ENCODE measurements at regions not wholly inside any gene's neighbourhood (a gene's known extent, or its start where the extent isn't known, plus 50 kb on each side); places are given as distances from the start of the nearest gene placed in this dataset.

DNA sequence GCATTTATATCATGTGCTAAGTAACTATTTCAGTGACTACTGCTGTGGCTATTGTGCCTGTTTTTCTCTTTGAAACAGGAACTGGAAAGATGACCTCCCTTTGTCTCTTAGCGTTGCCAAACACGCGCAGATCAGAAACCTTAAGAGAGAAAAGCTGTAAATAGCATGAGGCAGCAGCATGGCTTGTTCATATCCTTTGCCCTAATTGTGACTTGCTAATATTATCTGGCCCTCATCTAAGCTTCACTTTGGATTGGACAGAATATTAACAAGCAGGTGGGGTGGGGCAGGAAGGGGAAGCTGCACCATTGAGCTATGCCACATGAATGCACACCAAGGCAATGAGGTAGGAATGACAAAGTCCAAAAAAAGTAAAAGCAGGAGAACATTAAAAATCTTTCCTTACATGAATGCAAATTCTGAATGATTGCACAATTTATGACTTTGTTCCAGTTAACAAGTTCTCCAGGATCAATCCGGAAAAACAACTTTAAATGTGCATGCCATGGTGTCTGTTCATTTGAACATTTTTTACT is 128.4 kb downstream of the IRS1 start:
- ATAC-seq, result no peak
- H3K4me1 Mint-ChIP-seq, result peaks cover 0 to 7% (median 6%) of the 10 kb centered on the region in 7 donors
- Histone ChIP-seq H3K9me3 (ENCODE audit: control insufficient read depth in 2 of 3, low read length in 3 of 3) (no peaks in the 10 kb centered on the region), H3K27ac (ENCODE audit: low read depth, low read length) (no peak overlapping the region), H3K27me3 (ENCODE audit: control insufficient read depth in 2 of 2, insufficient read depth in 2 of 2, low read length in 2 of 2) (no peaks in the 10 kb centered on the region), H3K4me3 (ENCODE audit: low read length) (no peak overlapping the region), H3K4me1 (ENCODE audit: control insufficient read depth in 2 of 2, insufficient read depth in 2 of 2, low read length in 2 of 2) (peaks cover 0 to 4% of the 10 kb centered on the region in 2 donors), H3K36me3 (ENCODE audit: control insufficient read depth in 2 of 3, insufficient read depth in 3 of 3, low read length in 3 of 3) (no peaks in the 10 kb centered on the region)
- ChIA-PET POLR2A (no interaction called here), CTCF (no interaction called here)
- DNase-seq, result no peak
- intact Hi-C loops (cut with micrococcal nuclease), result no loop called here
- H3K4me3 Mint-ChIP-seq, result no peak overlapping the region
- H3K27ac Mint-ChIP-seq, result no peak overlapping the region
- H3K36me3 Mint-ChIP-seq, result peaks cover 0 to 4% (median 0%) of the 10 kb centered on the region in 5 donors
- peaks cover 4 to 55% (median 27%) of the 10 kb centered on the region in 5 donors for H3K27me3 Mint-ChIP-seq
- peaks cover 0 to 4% (median 0%) of the 10 kb centered on the region in 11 donors for H3K9me3 Mint-ChIP-seq

DNA sequence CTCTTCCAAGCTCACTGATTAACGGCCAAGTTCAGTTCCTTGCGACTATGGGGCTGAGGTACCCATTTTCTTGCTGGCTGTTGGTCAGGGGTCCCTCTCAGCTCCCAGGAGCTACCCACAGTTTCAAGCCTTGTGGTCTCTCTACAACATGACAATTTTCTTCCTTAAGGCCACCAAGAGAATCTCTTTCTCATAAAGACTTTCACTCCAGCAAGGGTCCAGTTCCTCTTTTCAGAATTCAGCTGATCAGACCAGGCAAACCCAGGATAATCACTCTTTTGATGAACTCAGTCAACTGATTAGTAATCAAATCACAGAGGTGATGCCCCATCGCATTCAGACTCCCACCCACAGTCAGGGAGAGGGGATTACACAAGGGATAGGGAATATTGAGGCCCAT is 129.7 kb downstream of the IRS1 start:
- Mint-ChIP-seq H3K4me1 (peaks cover 0 to 7% (median 6%) of the 10 kb centered on the region in 7 donors), H3K9me3 (peaks cover 0 to 4% (median 0%) of the 10 kb centered on the region in 11 donors), H3K27me3 (peaks cover 4 to 59% (median 27%) of the 10 kb centered on the region in 5 donors), H3K4me3 (no peak overlapping the region), H3K36me3 (peaks cover 0 to 4% (median 0%) of the 10 kb centered on the region in 5 donors), H3K27ac (no peak overlapping the region)
- DNase-seq (no peak), ATAC-seq (no peak)
- H3K27ac ChIP-seq (ENCODE audit: low read depth, low read length), result no peak overlapping the region
- CTCF ChIA-PET, result interaction anchor here (0.6 kb wide), 1 partner anchor 264 kb away, joined by 4 read pairs; no protein-coding TSS in a partner anchor
- no peaks in the 10 kb centered on the region for H3K27me3 ChIP-seq (ENCODE audit: control insufficient read depth in 2 of 2, insufficient read depth in 2 of 2, low read length in 2 of 2)
- no peaks in the 10 kb centered on the region for H3K36me3 ChIP-seq (ENCODE audit: control insufficient read depth in 2 of 3, insufficient read depth in 3 of 3, low read length in 3 of 3)
- no peak overlapping the region for H3K4me3 ChIP-seq (ENCODE audit: low read length)
- no peaks in the 10 kb centered on the region for H3K9me3 ChIP-seq (ENCODE audit: control insufficient read depth in 2 of 3, low read length in 3 of 3)
- H3K4me1 ChIP-seq (ENCODE audit: control insufficient read depth in 2 of 2, insufficient read depth in 2 of 2, low read length in 2 of 2), result peaks cover 0 to 4% of the 10 kb centered on the region in 2 donors
- intact Hi-C loops (cut with micrococcal nuclease), result no loop called here
- POLR2A ChIA-PET, result no interaction called here

DNA sequence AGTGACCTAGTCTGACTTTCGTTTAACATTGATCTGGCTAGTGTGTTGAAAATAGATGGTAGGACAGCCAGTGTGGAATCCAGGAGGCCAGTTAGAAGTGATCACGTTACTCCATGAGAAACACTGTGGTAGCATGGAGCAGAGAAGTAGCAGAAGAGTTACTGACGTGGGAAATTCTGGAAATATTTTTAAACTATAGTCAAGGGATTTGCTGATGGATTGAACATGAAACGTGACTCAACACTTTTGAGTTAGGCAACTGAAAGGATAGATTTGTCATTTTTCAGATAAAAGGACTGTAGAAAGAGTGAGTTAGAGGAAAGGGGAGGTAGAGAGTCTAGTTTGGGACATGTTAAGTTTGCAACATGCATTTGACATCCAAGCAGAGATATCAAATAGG is 130.4 kb downstream of the IRS1 start:
- Mint-ChIP-seq H3K4me1 (peaks cover 0 to 7% (median 6%) of the 10 kb centered on the region in 7 donors), H3K27me3 (peaks cover 0 to 56% (median 21%) of the 10 kb centered on the region in 5 donors), H3K9me3 (peaks cover 0 to 2% (median 0%) of the 10 kb centered on the region in 11 donors), H3K36me3 (peaks cover 0 to 4% (median 0%) of the 10 kb centered on the region in 5 donors), H3K4me3 (no peak overlapping the region), H3K27ac (no peak overlapping the region)
- Histone ChIP-seq H3K4me1 (ENCODE audit: control insufficient read depth in 2 of 2, insufficient read depth in 2 of 2, low read length in 2 of 2) (peaks cover 0 to 4% of the 10 kb centered on the region in 2 donors), H3K36me3 (ENCODE audit: control insufficient read depth in 2 of 3, insufficient read depth in 3 of 3, low read length in 3 of 3) (no peaks in the 10 kb centered on the region), H3K9me3 (ENCODE audit: control insufficient read depth in 2 of 3, low read length in 3 of 3) (no peaks in the 10 kb centered on the region), H3K4me3 (ENCODE audit: low read length) (no peak overlapping the region), H3K27ac (ENCODE audit: low read depth, low read length) (no peak overlapping the region), H3K27me3 (ENCODE audit: control insufficient read depth in 2 of 2, insufficient read depth in 2 of 2, low read length in 2 of 2) (no peaks in the 10 kb centered on the region)
- ChIA-PET CTCF (no interaction called here), POLR2A (no interaction called here)
- intact Hi-C loops (cut with micrococcal nuclease), result no loop called here
- ATAC-seq (no peak), DNase-seq (no peak)

DNA sequence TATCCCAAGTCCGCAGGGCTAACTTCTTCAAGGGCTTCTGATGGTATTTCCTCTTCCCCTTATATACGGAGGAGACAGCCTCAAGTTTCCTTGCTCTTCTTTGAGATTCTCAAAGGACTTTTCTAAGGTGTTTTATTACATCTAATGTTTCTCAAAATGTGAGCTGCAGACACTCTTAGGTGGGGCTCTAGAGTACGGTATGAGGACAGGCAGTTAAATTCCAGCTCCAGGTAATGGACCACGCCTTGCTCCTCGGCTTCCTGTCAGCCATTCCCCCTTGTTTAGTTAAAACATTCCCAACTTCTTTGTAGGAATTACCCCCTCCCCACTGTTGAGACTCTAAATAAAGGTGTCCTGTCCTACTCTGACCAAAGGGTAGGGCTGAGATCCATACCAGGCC is 131.9 kb downstream of the IRS1 start:
- ChIA-PET POLR2A (no interaction called here), CTCF (no interaction called here)
- DNase-seq, result no peak
- Mint-ChIP-seq H3K36me3 (peaks cover 0 to 4% (median 0%) of the 10 kb centered on the region in 5 donors), H3K4me3 (no peak overlapping the region), H3K4me1 (peaks cover 0 to 2% (median 0%) of the 10 kb centered on the region in 7 donors), H3K27me3 (peaks cover 0 to 51% (median 15%) of the 10 kb centered on the region in 5 donors), H3K27ac (no peak overlapping the region), H3K9me3 (peaks cover 0 to 2% (median 0%) of the 10 kb centered on the region in 11 donors)
- intact Hi-C loops (cut with micrococcal nuclease), result no loop called here
- Histone ChIP-seq H3K4me1 (ENCODE audit: control insufficient read depth in 2 of 2, insufficient read depth in 2 of 2, low read length in 2 of 2) (no peaks in the 10 kb centered on the region), H3K27ac (ENCODE audit: low read depth, low read length) (no peak overlapping the region), H3K27me3 (ENCODE audit: control insufficient read depth in 2 of 2, insufficient read depth in 2 of 2, low read length in 2 of 2) (no peaks in the 10 kb centered on the region), H3K36me3 (ENCODE audit: control insufficient read depth in 2 of 3, insufficient read depth in 3 of 3, low read length in 3 of 3) (no peaks in the 10 kb centered on the region), H3K4me3 (ENCODE audit: low read length) (no peak overlapping the region), H3K9me3 (ENCODE audit: control insufficient read depth in 2 of 3, low read length in 3 of 3) (no peaks in the 10 kb centered on the region)
- ATAC-seq, result no peak

DNA sequence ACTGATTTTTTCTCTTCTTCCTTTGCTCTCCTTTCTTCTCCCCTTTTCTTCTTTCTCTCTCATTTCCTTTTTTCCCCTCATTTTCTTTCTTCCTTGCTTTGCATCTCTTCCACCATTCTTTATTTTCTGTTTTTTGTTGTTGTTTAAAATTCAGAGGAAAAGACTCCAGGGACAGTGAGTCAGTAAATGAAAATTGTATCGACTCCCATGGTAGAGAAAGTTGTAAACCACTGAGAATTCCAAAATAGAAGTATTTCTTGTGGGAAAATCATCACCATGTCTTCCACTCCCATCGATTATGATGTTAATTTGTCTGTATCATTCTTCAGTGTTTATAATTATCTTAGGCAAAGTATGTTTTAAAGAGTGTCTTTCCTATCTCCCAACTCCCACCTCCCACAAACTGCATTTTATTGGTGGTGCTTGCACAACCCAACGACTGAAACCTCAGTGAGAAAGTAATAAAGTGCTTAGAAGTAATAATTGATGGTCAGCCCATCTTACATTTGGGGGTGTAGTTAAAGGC is 134.3 kb downstream of the IRS1 start:
- POLR2A ChIA-PET, result no interaction called here
- Mint-ChIP-seq H3K27ac (no peak overlapping the region), H3K9me3 (peaks cover 0 to 2% (median 0%) of the 10 kb centered on the region in 11 donors), H3K4me3 (no peak overlapping the region), H3K27me3 (peaks cover 0 to 40% (median 15%) of the 10 kb centered on the region in 5 donors), H3K4me1 (peaks cover 0 to 3% (median 0%) of the 10 kb centered on the region in 7 donors), H3K36me3 (no peaks in the 10 kb centered on the region)
- no peak overlapping the region for H3K4me3 ChIP-seq (ENCODE audit: low read length)
- ATAC-seq, result no peak
- no peak overlapping the region for H3K27ac ChIP-seq (ENCODE audit: low read depth, low read length)
- H3K36me3 ChIP-seq (ENCODE audit: control insufficient read depth in 2 of 3, insufficient read depth in 3 of 3, low read length in 3 of 3), result no peaks in the 10 kb centered on the region
- DNase-seq, result no peak
- CTCF ChIA-PET, result no interaction called here
- H3K4me1 ChIP-seq (ENCODE audit: control insufficient read depth in 2 of 2, insufficient read depth in 2 of 2, low read length in 2 of 2), result no peaks in the 10 kb centered on the region
- intact Hi-C loops (cut with micrococcal nuclease), result no loop called here
- H3K9me3 ChIP-seq (ENCODE audit: control insufficient read depth in 2 of 3, low read length in 3 of 3), result no peaks in the 10 kb centered on the region
- H3K27me3 ChIP-seq (ENCODE audit: control insufficient read depth in 2 of 2, insufficient read depth in 2 of 2, low read length in 2 of 2), result no peaks in the 10 kb centered on the region

DNA sequence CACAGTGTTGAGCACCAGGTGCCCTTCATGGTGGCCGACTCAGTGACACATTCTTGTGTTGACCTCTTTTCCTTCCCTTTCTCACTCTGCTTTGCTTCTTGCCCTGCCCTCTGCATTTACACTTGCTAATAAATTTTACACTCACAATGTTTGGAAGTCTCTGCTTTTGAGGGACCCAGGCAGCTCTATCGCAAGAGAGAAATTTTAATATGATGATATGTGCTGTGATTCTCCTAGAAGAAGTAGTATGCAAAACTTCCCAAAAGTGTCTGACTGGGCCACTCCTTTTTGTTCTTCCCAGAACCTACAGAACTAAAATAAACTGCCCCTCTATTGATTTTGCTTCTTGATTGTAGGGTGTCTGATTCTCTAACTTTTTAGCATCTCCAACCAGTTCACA is 135.0 kb downstream of the IRS1 start:
- intact Hi-C loops (cut with micrococcal nuclease), result no loop called here
- no peak overlapping the region for H3K27ac Mint-ChIP-seq
- POLR2A ChIA-PET, result no interaction called here
- H3K9me3 Mint-ChIP-seq, result peaks cover 0 to 2% (median 0%) of the 10 kb centered on the region in 11 donors
- DNase-seq (no peak), ATAC-seq (no peak)
- H3K4me3 Mint-ChIP-seq, result no peak overlapping the region
- Histone ChIP-seq H3K27me3 (ENCODE audit: control insufficient read depth in 2 of 2, insufficient read depth in 2 of 2, low read length in 2 of 2) (no peaks in the 10 kb centered on the region), H3K4me3 (ENCODE audit: low read length) (no peak overlapping the region), H3K4me1 (ENCODE audit: control insufficient read depth in 2 of 2, insufficient read depth in 2 of 2, low read length in 2 of 2) (no peaks in the 10 kb centered on the region), H3K36me3 (ENCODE audit: control insufficient read depth in 2 of 3, insufficient read depth in 3 of 3, low read length in 3 of 3) (no peaks in the 10 kb centered on the region), H3K27ac (ENCODE audit: low read depth, low read length) (no peak overlapping the region), H3K9me3 (ENCODE audit: control insufficient read depth in 2 of 3, low read length in 3 of 3) (no peaks in the 10 kb centered on the region)
- H3K27me3 Mint-ChIP-seq, result peaks cover 0 to 38% (median 15%) of the 10 kb centered on the region in 5 donors
- CTCF ChIA-PET, result no interaction called here
- H3K4me1 Mint-ChIP-seq, result peaks cover 0 to 3% (median 0%) of the 10 kb centered on the region in 7 donors
- no peaks in the 10 kb centered on the region for H3K36me3 Mint-ChIP-seq

DNA sequence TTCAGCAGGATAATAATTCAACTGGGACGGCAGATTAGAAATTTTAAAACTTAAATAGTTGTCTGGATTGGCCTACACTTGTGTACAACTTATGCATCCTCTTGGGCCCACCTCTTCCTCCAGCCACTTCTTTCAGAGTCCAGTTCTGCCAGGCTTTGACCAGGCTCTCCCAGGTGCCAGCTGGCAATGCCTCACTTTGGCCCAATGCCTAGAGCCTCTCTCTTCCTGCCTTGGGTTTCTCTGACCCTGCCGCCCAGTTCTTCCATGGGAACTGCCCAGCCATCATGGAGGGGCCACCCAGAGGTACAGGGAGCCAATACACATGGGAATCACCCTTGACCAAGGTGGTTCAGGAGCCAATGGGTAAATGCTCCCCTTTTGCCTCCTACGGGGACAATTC is 135.5 kb downstream of the IRS1 start:
- H3K27me3 Mint-ChIP-seq, result peaks cover 0 to 34% (median 11%) of the 10 kb centered on the region in 5 donors
- intact Hi-C loops (cut with micrococcal nuclease), result no loop called here
- POLR2A ChIA-PET, result no interaction called here

More for the DNA sequence above, 135.5 kb downstream of the IRS1 start:
- Mint-ChIP-seq H3K9me3 (peaks cover 0 to 2% (median 0%) of the 10 kb centered on the region in 11 donors), H3K36me3 (no peaks in the 10 kb centered on the region), H3K4me1 (peaks cover 0 to 6% (median 0%) of the 10 kb centered on the region in 7 donors), H3K27ac (no peak overlapping the region), H3K4me3 (no peak overlapping the region)
- H3K9me3 ChIP-seq (ENCODE audit: control insufficient read depth in 2 of 3, low read length in 3 of 3), result no peaks in the 10 kb centered on the region
- no peaks in the 10 kb centered on the region for H3K36me3 ChIP-seq (ENCODE audit: control insufficient read depth in 2 of 3, insufficient read depth in 3 of 3, low read length in 3 of 3)
- no peak overlapping the region for H3K27ac ChIP-seq (ENCODE audit: low read depth, low read length)
- H3K27me3 ChIP-seq (ENCODE audit: control insufficient read depth in 2 of 2, insufficient read depth in 2 of 2, low read length in 2 of 2), result no peaks in the 10 kb centered on the region
- no peak for DNase-seq
- no peak for ATAC-seq
- CTCF ChIA-PET, result no interaction called here
- H3K4me3 ChIP-seq (ENCODE audit: low read length), result no peak overlapping the region
- H3K4me1 ChIP-seq (ENCODE audit: control insufficient read depth in 2 of 2, insufficient read depth in 2 of 2, low read length in 2 of 2), result no peaks in the 10 kb centered on the region

Data from naive thymus-derived CD4-positive, alpha-beta T cell (primary cell).